B cell (primary cell): ENCODE measurements at regions not wholly inside any gene's neighbourhood (a gene's known extent, or its start where the extent isn't known, plus 50 kb on each side); places are given as distances from the start of the nearest gene placed in this dataset.

Experiments used
- ATAC-seq: fragments of 200-7000 bp; cut with Tn5 transposase; one replicate; pipeline ENCODE4 v1.10.0; 2021; ENCODE audit warnings: low read depth, mild to moderate bottlenecking, moderate number of reproducible peaks, moderate library complexity
- CTCF ChIA-PET: fragments of 350-600 bp; sonication (Branson Sonifier 250); formaldehyde crosslinking; loops from one replicate; lab custom pipeline; 2021; ENCODE audit warnings: antibody characterized with exemption, inconsistent platforms; lab: Charles Lee
- POLR2A ChIA-PET: fragments of 350-600 bp; sonication (Branson Sonifier 250); formaldehyde crosslinking; loops from one replicate; lab custom pipeline; 2021; ENCODE audit warnings: antibody characterized with exemption; lab: Charles Lee
- DNase-seq: peaks from one replicate; pipeline ENCODE4 v3.0.0; 2013
- H2AFZ ChIP-seq: 2 replicates; pipeline ENCODE4 v1.6.1; 2012; ENCODE audit warnings: mild to moderate bottlenecking, low read depth, low read length; ENCODE audit not compliant: insufficient read depth, poor library complexity, severe bottlenecking
- H3K27ac ChIP-seq, 2 donors: 1 replicate in 1 of 2; 2 replicates in 1 of 2; pipeline ENCODE4 v1.5.1; 2012 to 2013; ENCODE audit warnings: low read length in 2 of 2, mild to moderate bottlenecking in 2 of 2, moderate library complexity in 1 of 2
- H3K27me3 ChIP-seq, 4 experiments: fragments of 200-600 bp in 1 of 4; sonication (generic) in 1 of 4; replicated peaks in 1 of 4; 1 replicate in 2 of 4; 2 replicates in 2 of 4; pipeline versions ENCODE4 v1.6.1 to v1.7.0; 2013 to 2016; ENCODE audit warnings: low read length in 3 of 4, mild to moderate bottlenecking in 2 of 4, mixed read lengths in 1 of 4, moderate library complexity in 1 of 4; ENCODE audit not compliant: insufficient read depth in 4 of 4, control insufficient read depth in 3 of 4; ENCODE audit errors: control extremely low read depth in 1 of 4
- H3K36me3 ChIP-seq, 2 experiments: replicated peaks in 1 of 2; 1 replicate in 1 of 2; 2 replicates in 1 of 2; pipeline versions ENCODE4 v1.6.1 to v1.7.1; 2013; ENCODE audit warnings: low read length in 1 of 2; ENCODE audit not compliant: insufficient read depth in 2 of 2, control insufficient read depth in 1 of 2; ENCODE audit errors: control extremely low read depth in 1 of 2, extremely low read depth in 1 of 2
- H3K4me1 ChIP-seq, 2 donors: fragments of 200-600 bp in 1 of 2; sonication (generic) in 1 of 2; 1 replicate in 1 of 2; 2 replicates in 1 of 2; pipeline versions ENCODE4 v1.5.1 to v1.6.1; 2013 to 2017; ENCODE audit warnings: low read length in 2 of 2; ENCODE audit not compliant: control insufficient read depth in 2 of 2, insufficient read depth in 2 of 2
- H3K4me2 ChIP-seq: replicated peaks from 2 replicates; pipeline ENCODE3; 2012; ENCODE audit warnings: mild to moderate bottlenecking, low read depth, low read length; ENCODE audit not compliant: poor library complexity, severe bottlenecking
- H3K4me3 ChIP-seq, 5 experiments: fragments of 200-600 bp in 1 of 5; sonication (generic) in 1 of 5; 1 replicate in 3 of 5; 2 replicates in 2 of 5; pipeline versions ENCODE4 v1.5.1 to v1.7.0; 2011 to 2016; ENCODE audit warnings: low read length in 4 of 5, mild to moderate bottlenecking in 4 of 5, low read depth in 2 of 5, control low read depth in 1 of 5, moderate library complexity in 1 of 5; ENCODE audit not compliant: insufficient read depth in 1 of 5; ENCODE audit errors: control extremely low read depth in 1 of 5, extremely low read depth in 1 of 5
- H3K79me2 ChIP-seq: fragments of 200-600 bp; sonication (generic); one replicate; pipeline ENCODE4 v1.6.0; 2016; ENCODE audit warnings: low read length; ENCODE audit not compliant: control insufficient read depth, insufficient read depth
- H3K9ac ChIP-seq: fragments of 200-600 bp; sonication (generic); 2 replicates; pipeline ENCODE4 v1.6.1; 2017; ENCODE audit warnings: mild to moderate bottlenecking, low read length, moderate library complexity
- H3K9me3 ChIP-seq, 3 donors: one replicate each; pipeline versions ENCODE4 v1.6.1 to v1.7.1; 2013; ENCODE audit warnings: low read length in 2 of 3; ENCODE audit not compliant: control insufficient read depth in 2 of 3, insufficient read depth in 1 of 3; ENCODE audit errors: control extremely low read depth in 1 of 3
- H4K20me1 ChIP-seq: 2 replicates; pipeline ENCODE4 v1.6.0; 2012; ENCODE audit warnings: mild to moderate bottlenecking, low read length; ENCODE audit not compliant: insufficient read depth, control insufficient read depth, poor library complexity, severe bottlenecking
- H3K27ac Mint-ChIP-seq: one replicate; pipeline ENCODE4 v1.8.0; 2021; ENCODE audit warnings: mixed read lengths
- H3K27me3 Mint-ChIP-seq: one replicate; pipeline ENCODE4 v1.8.0; 2021; ENCODE audit warnings: mixed read lengths
- H3K4me1 Mint-ChIP-seq: one replicate; pipeline ENCODE4 v1.8.0; 2021; ENCODE audit warnings: mixed read lengths
- H3K4me3 Mint-ChIP-seq: one replicate; pipeline ENCODE4 v1.8.0; 2021; ENCODE audit warnings: mixed read lengths
- H3K9me3 Mint-ChIP-seq: one replicate; pipeline ENCODE4 v1.8.0; 2022; ENCODE audit warnings: mixed read lengths; ENCODE audit not compliant: insufficient read depth
- CTCF ChIP-seq: fragments of 200-600 bp; IDR thresholded peaks from one replicate; pipeline ENCODE4 v1.8.0; 2022; ENCODE audit warnings: antibody characterized with exemption, mild to moderate bottlenecking
- EZH2 ChIP-seq: IDR thresholded peaks from 2 replicates; pipeline ENCODE4 v1.6.1; 2012; ENCODE audit warnings: borderline replicate concordance, low read depth, mild to moderate bottlenecking, moderate library complexity, low read length; ENCODE audit not compliant: insufficient read depth, poor library complexity, severe bottlenecking
- WGBS: methylation state at CpG from one replicate; pipeline ENCODE4 v1.1.5; 2013; ENCODE audit warnings: missing lambda C conversion rate; ENCODE audit not compliant: insufficient coverage; 5-methylcytosine and 5-hydroxymethylcytosine counted together
- intact Hi-C: fragments of 100-400 bp; cut with micrococcal nuclease; formaldehyde crosslinking; loops from one replicate; pipeline ENCODE4 v1.10.0; 2022

DNA sequence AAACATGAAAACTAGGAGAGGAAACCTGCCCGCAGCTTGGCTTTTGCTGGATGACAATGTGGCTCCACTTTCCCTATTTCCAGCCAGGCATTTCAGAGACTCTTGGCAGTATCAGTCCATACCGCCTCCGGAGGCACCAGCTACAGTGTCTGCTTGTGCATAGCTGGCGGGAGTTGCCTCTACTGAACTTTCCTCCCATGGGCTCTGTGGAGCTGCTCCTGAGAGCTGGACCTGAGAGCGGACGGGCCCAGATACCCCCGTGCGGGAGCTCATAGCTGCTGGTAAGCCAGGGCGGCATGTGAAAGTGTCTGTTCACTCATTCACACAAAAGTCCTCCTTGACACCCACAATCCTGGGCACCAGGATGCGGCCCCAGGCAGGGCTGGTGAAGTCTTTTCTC lies 130.3 kb upstream of the PMEPA1 start:
- Histone ChIP-seq H3K4me2 (no peak overlapping the region), H3K9ac (no peak overlapping the region), H2AFZ (no peak overlapping the region), H3K4me1 (no peaks in the 10 kb centered on the region), H3K9me3 (no peaks in the 10 kb centered on the region), H3K27me3 (no peaks in the 10 kb centered on the region), H3K79me2 (no peaks in the 10 kb centered on the region), H3K4me3 (no peak overlapping the region), H4K20me1 (no peaks in the 10 kb centered on the region), H3K36me3 (no peaks in the 10 kb centered on the region), H3K27ac (no peak overlapping the region)
- DNase-seq: no peak
- Mint-ChIP-seq H3K27ac (no peak overlapping the region), H3K4me1 (no peaks in the 10 kb centered on the region), H3K27me3 (peaks cover 8% of the 10 kb centered on the region), H3K9me3 (no peaks in the 10 kb centered on the region), H3K4me3 (no peak overlapping the region)
- POLR2A ChIA-PET: no interaction called here
- intact Hi-C loops: loop anchor here (10.0 kb wide), 1 partner anchor 185 kb away; no protein-coding TSS in a partner anchor
- 87% methylated on average over 10 of the region's 10 CpGs for WGBS
- CTCF ChIA-PET: no interaction called here
- TF ChIP-seq EZH2 (no peak), CTCF (no peak)
- no peak for ATAC-seq

- TF ChIP-seq CTCF: no peak
- no peak for TF ChIP-seq EZH2
- H3K4me3 Mint-ChIP-seq: no peak overlapping the region
- Histone ChIP-seq H3K4me1 (no peaks in the 10 kb centered on the region), H2AFZ (no peak overlapping the region), H3K4me3 (no peak overlapping the region), H3K27ac (no peak overlapping the region), H3K4me2 (no peak overlapping the region), H3K36me3 (no peaks in the 10 kb centered on the region), H3K9me3 (no peaks in the 10 kb centered on the region), H3K79me2 (no peaks in the 10 kb centered on the region), H3K9ac (no peak overlapping the region), H4K20me1 (no peaks in the 10 kb centered on the region), H3K27me3 (peaks cover 0 to 3% (median 0%) of the 10 kb centered on the region in 4 experiments)
- intact Hi-C loops: no loop called here
- no peak overlapping the region for H3K27ac Mint-ChIP-seq
- ChIA-PET POLR2A (no interaction called here), CTCF (no interaction called here)
- no peaks in the 10 kb centered on the region for H3K9me3 Mint-ChIP-seq
- peaks cover 6% of the 10 kb centered on the region for H3K27me3 Mint-ChIP-seq
- ATAC-seq (no peak), DNase-seq (no peak)
- 89% methylated on average over 18 of the region's 18 CpGs for WGBS
- no peaks in the 10 kb centered on the region for H3K4me1 Mint-ChIP-seq
These were observed 128.9 kb upstream of the PMEPA1 start for GRCh38 chr20:57838670-57839151.
